SK-N-SH (cell line): ENCODE measurements at regions not wholly inside any gene's neighbourhood (a gene's known extent, or its start where the extent isn't known, plus 50 kb on each side); places are given as distances from the start of the nearest gene placed in this dataset.

Source experiments
- CTCF ChIA-PET: fragments of 300-600, 350-600 bp; formaldehyde crosslinking; extraction: SDS; loops from one replicate; lab custom pipeline; 2021; lab: Yijun Ruan, JAX
- POLR2A ChIA-PET: fragments of 350-600 bp; sonication (Branson Sonifier 250); formaldehyde crosslinking; extraction: SDS; loops from one replicate; lab custom pipeline; 2020; ENCODE audit warnings: antibody characterized with exemption, inconsistent platforms; lab: Yijun Ruan, JAX
- DNase-seq: peaks from one replicate; pipeline ENCODE4 v3.0.0; 2012
- H2AFZ ChIP-seq: fragments of 200-600 bp; sonication (generic); 2 replicates; pipeline ENCODE4 v1.8.1; 2016; ENCODE audit warnings: antibody characterized with exemption, mild to moderate bottlenecking, low read depth
- H3F3A ChIP-seq: fragments of 200-600 bp; sonication (generic); replicated peaks from 2 replicates; pipeline ENCODE3; 2016; ENCODE audit warnings: antibody characterized with exemption, mild to moderate bottlenecking; ENCODE audit not compliant: insufficient read depth
- H3K27ac ChIP-seq, 2 experiments: fragments of 200-500 bp in 1 of 2; fragments of 200-600 bp in 1 of 2; sonication (Bioruptor generic) in 1 of 2; sonication (generic), shearing (Covaris generic) in 1 of 2; 2 replicates each; pipeline versions ENCODE4 v1.5.1 to v1.6.1; 2014 to 2016; ENCODE audit warnings: low read depth in 2 of 2, inconsistent platforms in 1 of 2, low read length in 1 of 2, mild to moderate bottlenecking in 1 of 2, mixed read lengths in 1 of 2
- H3K27me3 ChIP-seq: fragments of 200-600 bp; sonication (generic), shearing (Covaris generic); 2 replicates; pipeline ENCODE4 v1.6.1; 2016; ENCODE audit warnings: mixed run types; ENCODE audit not compliant: insufficient read depth
- H3K36me3 ChIP-seq, 2 experiments: fragments of 200-500 bp in 1 of 2; fragments of 200-600 bp in 1 of 2; sonication (Bioruptor generic) in 1 of 2; sonication (generic) in 1 of 2; replicated peaks in 1 of 2; 2 replicates each; pipeline versions ENCODE3 to v1.5.1; 2014 to 2016; ENCODE audit warnings: low read length in 1 of 2, mild to moderate bottlenecking in 1 of 2; ENCODE audit not compliant: insufficient read depth in 2 of 2, control insufficient read depth in 1 of 2
- H3K4me1 ChIP-seq, 2 experiments: fragments of 200-500 bp in 1 of 2; fragments of 200-600 bp in 1 of 2; sonication (Bioruptor generic) in 1 of 2; sonication (generic), shearing (Covaris generic) in 1 of 2; 2 replicates each; pipeline versions ENCODE4 v1.5.1 to v1.6.1; 2014 to 2016; ENCODE audit warnings: low read depth in 1 of 2, low read length in 1 of 2, mixed run types in 1 of 2; ENCODE audit not compliant: insufficient read depth in 2 of 2, control insufficient read depth in 1 of 2
- H3K4me2 ChIP-seq: fragments of 200-600 bp; sonication (generic), shearing (Covaris generic); 2 replicates; pipeline ENCODE4 v1.6.1; 2017; ENCODE audit warnings: mixed run types
- H3K4me3 ChIP-seq, 2 experiments: fragments of 200-500 bp in 1 of 2; fragments of 200-600 bp in 1 of 2; sonication (Bioruptor generic) in 1 of 2; sonication (generic), shearing (Covaris generic) in 1 of 2; 2 replicates each; pipeline versions ENCODE4 v1.5.1 to v1.8.1; 2014 to 2016; ENCODE audit warnings: low read depth in 2 of 2, inconsistent platforms in 1 of 2, low read length in 1 of 2, mild to moderate bottlenecking in 1 of 2, mixed read lengths in 1 of 2, moderate library complexity in 1 of 2
- H3K79me2 ChIP-seq: fragments of 200-600 bp; sonication (generic); 2 replicates; pipeline ENCODE4 v1.8.1; 2017; ENCODE audit warnings: mild to moderate bottlenecking; ENCODE audit not compliant: insufficient read depth
- H3K9ac ChIP-seq: fragments of 200-600 bp; sonication (generic); 2 replicates; pipeline ENCODE4 v1.6.1; 2017; ENCODE audit warnings: mixed run types
- H3K9me2 ChIP-seq: fragments of 200-600 bp; sonication (generic); 2 replicates; pipeline ENCODE4 v1.6.1; 2017; ENCODE audit warnings: mixed run types
- H3K9me3 ChIP-seq: fragments of 200-600 bp; sonication (generic); 2 replicates; pipeline ENCODE4 v1.6.1; 2017; ENCODE audit warnings: mixed run types, mild to moderate bottlenecking, moderate library complexity
- H4K20me1 ChIP-seq: fragments of 200-600 bp; sonication (generic); 2 replicates; pipeline ENCODE4 v1.6.1; 2017; ENCODE audit warnings: mild to moderate bottlenecking, mixed run types; ENCODE audit not compliant: insufficient read depth
- FOSL2 ChIP-seq: IDR thresholded peaks from 2 replicates; pipeline ENCODE4 v1.4.0; 2012; ENCODE audit warnings: low read depth, mild to moderate bottlenecking, moderate library complexity, borderline replicate concordance
- GABPA ChIP-seq: IDR thresholded peaks from 2 replicates; pipeline ENCODE4 v1.4.0; 2012; ENCODE audit warnings: low read depth, mild to moderate bottlenecking
- GATA2 ChIP-seq: sonication (generic); formaldehyde crosslinking; IDR thresholded peaks from 2 replicates; pipeline ENCODE4 v1.5.0; 2020; ENCODE audit warnings: mild to moderate bottlenecking, missing genetic modification reagents
- IRF3 ChIP-seq: fragments of 150-350 bp; IDR thresholded peaks from 2 replicates; pipeline ENCODE4 v1.6.1; 2016; ENCODE audit warnings: mild to moderate bottlenecking, low read depth, low read length
- JUND ChIP-seq: IDR thresholded peaks from 2 replicates; pipeline ENCODE4 v1.4.0; 2012
- NFIC ChIP-seq: IDR thresholded peaks from 2 replicates; pipeline ENCODE4 v1.4.0; 2012; ENCODE audit warnings: borderline replicate concordance
- POLR2AphosphoS5 ChIP-seq: IDR thresholded peaks from 2 replicates; pipeline ENCODE4 v1.6.1; 2012; ENCODE audit warnings: low read depth, low read length
- SMC3 ChIP-seq: IDR thresholded peaks from 2 replicates; pipeline ENCODE4 v1.6.1; 2012; ENCODE audit warnings: low read depth, low read length, improper control_type of control experiment
- YY1 ChIP-seq: IDR thresholded peaks from 2 replicates; pipeline ENCODE4 v1.4.0; 2012; ENCODE audit warnings: low read depth, mild to moderate bottlenecking
- WGBS: methylation state at CpG from one replicate; pipeline ENCODE4 v1.1.6; 2017; ENCODE audit warnings: low lambda C conversion rate; 5-methylcytosine and 5-hydroxymethylcytosine counted together
- TF ChIP-seq, protein P1 (sequence below): IDR thresholded peaks from 2 replicates; pipeline ENCODE4 v1.4.0; 2012; ENCODE audit warnings: low read depth, borderline replicate concordance
- TF ChIP-seq, protein P2 (sequence below): fragments of 150-350 bp; IDR thresholded peaks from 2 replicates; pipeline ENCODE4 v1.6.1; 2017; ENCODE audit warnings: antibody characterized with exemption, low read length, low read depth, borderline replicate concordance

DNA sequence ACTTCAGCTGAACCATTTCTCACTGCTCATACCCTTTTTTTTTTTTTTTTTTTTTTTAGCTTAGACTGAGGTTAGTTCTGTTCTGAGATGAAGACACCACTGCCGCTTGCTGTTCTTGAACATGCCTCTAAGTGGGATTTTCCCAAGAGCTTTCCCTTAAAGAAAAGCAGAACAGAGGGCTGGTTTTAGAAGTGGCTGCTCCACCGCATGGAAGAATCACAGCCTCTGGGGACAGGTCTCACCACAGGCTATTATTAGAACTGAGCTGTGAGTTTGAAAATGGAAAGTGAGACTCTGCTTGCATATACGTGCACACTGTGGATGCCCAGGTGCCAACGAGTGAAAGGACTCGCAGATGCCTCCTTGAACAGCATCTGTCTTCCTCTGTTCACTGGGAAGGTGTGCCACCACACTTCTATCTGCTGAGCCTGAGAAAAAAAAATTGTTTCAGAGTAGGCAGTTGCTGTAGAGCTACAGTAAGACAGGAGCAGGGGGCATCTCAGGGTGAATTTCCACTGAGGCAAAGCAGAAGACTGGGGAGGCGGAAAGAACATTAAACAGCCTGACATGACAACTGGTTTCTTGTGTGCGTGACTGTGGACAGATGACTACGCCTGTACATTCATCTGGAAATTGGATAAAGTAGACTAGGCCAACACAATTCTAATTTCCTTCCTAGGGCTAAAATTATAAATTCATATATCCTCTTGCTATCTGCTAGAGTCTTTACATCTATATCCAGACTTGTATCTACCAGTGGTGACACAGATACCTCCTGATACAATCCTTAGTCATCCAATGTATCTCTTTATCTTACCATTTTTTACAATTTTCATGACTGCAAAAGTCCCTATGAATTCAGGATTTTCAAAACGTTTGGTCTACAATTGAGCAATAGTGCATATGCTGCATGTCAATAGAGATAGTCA lies 1045.7 kb upstream of the CELF4 start:
- no peak for DNase-seq
- 35% methylated on average over 9 of the region's 9 CpGs for WGBS
- Histone ChIP-seq H3K4me2 (no peak overlapping the region), H4K20me1 (no peaks in the 10 kb centered on the region), H2AFZ (no peak overlapping the region), H3K27ac (no peak overlapping the region), H3K9ac (no peak overlapping the region), H3K9me2 (no peaks in the 10 kb centered on the region), H3F3A (no peaks in the 10 kb centered on the region), H3K79me2 (no peaks in the 10 kb centered on the region), H3K4me3 (no peak overlapping the region), H3K4me1 (no peaks in the 10 kb centered on the region), H3K27me3 (no peaks in the 10 kb centered on the region), H3K9me3 (no peaks in the 10 kb centered on the region), H3K36me3 (no peaks in the 10 kb centered on the region)
- TF ChIP-seq NFIC (no peak), POLR2AphosphoS5 (no peak)
- ChIA-PET CTCF (no interaction called here), POLR2A (no interaction called here)

DNA sequence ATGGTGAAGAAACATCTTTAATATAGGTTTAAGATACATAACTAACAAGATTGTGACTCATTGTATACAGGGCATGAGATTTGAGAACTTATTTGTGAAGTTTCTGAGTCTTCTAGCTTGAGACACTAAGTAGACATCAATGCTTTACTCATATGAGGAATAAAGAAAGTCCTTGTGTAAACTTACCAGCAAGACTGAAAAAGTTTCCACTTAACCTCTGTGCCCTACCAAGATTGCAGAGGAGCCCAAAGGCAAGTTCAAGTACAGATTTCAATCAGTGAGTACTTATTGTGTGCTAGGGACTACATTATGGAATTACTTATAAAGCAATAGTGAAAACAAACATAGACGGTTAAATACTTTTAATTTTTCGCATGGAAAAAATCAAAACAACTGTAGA lies 1041.2 kb upstream of the CELF4 start:
- H3K9ac ChIP-seq, result no peak overlapping the region
- H3K4me2 ChIP-seq, result no peak overlapping the region
- H3K27me3 ChIP-seq, result no peaks in the 10 kb centered on the region
- no peak overlapping the region for H3K4me3 ChIP-seq
- H4K20me1 ChIP-seq, result no peaks in the 10 kb centered on the region
- H3K9me3 ChIP-seq, result no peaks in the 10 kb centered on the region
- no peaks in the 10 kb centered on the region for H3F3A ChIP-seq
- H3K4me1 ChIP-seq, result no peaks in the 10 kb centered on the region
- CTCF ChIA-PET, result no interaction called here
- H2AFZ ChIP-seq, result no peak overlapping the region
- 41% methylated on average over 2 of the region's 2 CpGs for WGBS
- POLR2A ChIA-PET, result no interaction called here
- H3K27ac ChIP-seq, result no peak overlapping the region
- no peaks in the 10 kb centered on the region for H3K36me3 ChIP-seq
- no peaks in the 10 kb centered on the region for H3K9me2 ChIP-seq
- no peaks in the 10 kb centered on the region for H3K79me2 ChIP-seq
- TF ChIP-seq, protein P1, sequence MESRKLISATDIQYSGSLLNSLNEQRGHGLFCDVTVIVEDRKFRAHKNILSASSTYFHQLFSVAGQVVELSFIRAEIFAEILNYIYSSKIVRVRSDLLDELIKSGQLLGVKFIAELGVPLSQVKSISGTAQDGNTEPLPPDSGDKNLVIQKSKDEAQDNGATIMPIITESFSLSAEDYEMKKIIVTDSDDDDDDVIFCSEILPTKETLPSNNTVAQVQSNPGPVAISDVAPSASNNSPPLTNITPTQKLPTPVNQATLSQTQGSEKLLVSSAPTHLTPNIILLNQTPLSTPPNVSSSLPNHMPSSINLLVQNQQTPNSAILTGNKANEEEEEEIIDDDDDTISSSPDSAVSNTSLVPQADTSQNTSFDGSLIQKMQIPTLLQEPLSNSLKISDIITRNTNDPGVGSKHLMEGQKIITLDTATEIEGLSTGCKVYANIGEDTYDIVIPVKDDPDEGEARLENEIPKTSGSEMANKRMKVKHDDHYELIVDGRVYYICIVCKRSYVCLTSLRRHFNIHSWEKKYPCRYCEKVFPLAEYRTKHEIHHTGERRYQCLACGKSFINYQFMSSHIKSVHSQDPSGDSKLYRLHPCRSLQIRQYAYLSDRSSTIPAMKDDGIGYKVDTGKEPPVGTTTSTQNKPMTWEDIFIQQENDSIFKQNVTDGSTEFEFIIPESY, result no peak
- TF ChIP-seq JUND (no peak), GABPA (no peak), FOSL2 (no peak), YY1 (no peak), GATA2 (no peak), IRF3 (no peak), SMC3 (no peak)
- TF ChIP-seq, protein P2, sequence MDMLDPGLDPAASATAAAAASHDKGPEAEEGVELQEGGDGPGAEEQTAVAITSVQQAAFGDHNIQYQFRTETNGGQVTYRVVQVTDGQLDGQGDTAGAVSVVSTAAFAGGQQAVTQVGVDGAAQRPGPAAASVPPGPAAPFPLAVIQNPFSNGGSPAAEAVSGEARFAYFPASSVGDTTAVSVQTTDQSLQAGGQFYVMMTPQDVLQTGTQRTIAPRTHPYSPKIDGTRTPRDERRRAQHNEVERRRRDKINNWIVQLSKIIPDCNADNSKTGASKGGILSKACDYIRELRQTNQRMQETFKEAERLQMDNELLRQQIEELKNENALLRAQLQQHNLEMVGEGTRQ, result no peak
- DNase-seq, result no peak
